ENCODE measurements at regions not wholly inside any gene's neighbourhood (a gene's known extent, or its start where the extent isn't known, plus 50 kb on each side); places are given as distances from the start of the nearest gene placed in this dataset.

DNA sequence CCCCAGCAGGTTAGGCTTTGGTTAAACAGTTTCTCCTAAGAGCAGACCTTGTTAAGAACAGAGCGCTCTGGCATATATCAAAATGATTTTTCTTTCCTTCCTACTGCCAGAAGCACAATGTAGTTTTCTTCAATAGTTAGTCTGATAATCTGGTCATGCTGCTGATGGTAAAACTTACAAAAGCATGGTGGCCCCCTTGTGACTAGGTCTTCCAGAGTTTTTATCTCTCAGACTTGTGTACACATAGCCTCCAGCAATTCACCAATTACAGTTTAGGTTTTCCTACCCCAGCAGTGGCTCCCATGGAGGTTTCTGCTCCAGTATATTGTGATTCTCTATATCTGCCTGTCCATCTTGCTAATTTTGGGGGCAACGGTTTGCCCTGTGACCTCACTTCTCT lies 73.3 kb upstream of the DPH5 start:
- no peak for DNase-seq (ENCODE audit: low read depth, low spot score)
- no peak for ATAC-seq
- no peak overlapping the region for H3K4me3 ChIP-seq (ENCODE audit: low read depth in 2 of 2, low read length in 2 of 2)
- no peak overlapping the region for H3K27ac ChIP-seq (ENCODE audit: low read length)
- TF ChIP-seq SIN3A (IDR thresholded peaks at IDR 0.05; ENCODE audit: borderline replicate concordance, insufficient read depth, low read depth, low read length) (no peak), TCF7L2 (IDR thresholded peaks at IDR 0.05; ENCODE audit: low read depth, low read length) (no peak), POLR2AphosphoS5 (IDR thresholded peaks at IDR 0.05; ENCODE audit: low read depth, low read length) (no peak)
- TF ChIP-seq, protein P1, sequence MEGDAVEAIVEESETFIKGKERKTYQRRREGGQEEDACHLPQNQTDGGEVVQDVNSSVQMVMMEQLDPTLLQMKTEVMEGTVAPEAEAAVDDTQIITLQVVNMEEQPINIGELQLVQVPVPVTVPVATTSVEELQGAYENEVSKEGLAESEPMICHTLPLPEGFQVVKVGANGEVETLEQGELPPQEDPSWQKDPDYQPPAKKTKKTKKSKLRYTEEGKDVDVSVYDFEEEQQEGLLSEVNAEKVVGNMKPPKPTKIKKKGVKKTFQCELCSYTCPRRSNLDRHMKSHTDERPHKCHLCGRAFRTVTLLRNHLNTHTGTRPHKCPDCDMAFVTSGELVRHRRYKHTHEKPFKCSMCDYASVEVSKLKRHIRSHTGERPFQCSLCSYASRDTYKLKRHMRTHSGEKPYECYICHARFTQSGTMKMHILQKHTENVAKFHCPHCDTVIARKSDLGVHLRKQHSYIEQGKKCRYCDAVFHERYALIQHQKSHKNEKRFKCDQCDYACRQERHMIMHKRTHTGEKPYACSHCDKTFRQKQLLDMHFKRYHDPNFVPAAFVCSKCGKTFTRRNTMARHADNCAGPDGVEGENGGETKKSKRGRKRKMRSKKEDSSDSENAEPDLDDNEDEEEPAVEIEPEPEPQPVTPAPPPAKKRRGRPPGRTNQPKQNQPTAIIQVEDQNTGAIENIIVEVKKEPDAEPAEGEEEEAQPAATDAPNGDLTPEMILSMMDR (IDR thresholded peaks at IDR 0.05) = no peak
- TF ChIP-seq, protein P2, sequence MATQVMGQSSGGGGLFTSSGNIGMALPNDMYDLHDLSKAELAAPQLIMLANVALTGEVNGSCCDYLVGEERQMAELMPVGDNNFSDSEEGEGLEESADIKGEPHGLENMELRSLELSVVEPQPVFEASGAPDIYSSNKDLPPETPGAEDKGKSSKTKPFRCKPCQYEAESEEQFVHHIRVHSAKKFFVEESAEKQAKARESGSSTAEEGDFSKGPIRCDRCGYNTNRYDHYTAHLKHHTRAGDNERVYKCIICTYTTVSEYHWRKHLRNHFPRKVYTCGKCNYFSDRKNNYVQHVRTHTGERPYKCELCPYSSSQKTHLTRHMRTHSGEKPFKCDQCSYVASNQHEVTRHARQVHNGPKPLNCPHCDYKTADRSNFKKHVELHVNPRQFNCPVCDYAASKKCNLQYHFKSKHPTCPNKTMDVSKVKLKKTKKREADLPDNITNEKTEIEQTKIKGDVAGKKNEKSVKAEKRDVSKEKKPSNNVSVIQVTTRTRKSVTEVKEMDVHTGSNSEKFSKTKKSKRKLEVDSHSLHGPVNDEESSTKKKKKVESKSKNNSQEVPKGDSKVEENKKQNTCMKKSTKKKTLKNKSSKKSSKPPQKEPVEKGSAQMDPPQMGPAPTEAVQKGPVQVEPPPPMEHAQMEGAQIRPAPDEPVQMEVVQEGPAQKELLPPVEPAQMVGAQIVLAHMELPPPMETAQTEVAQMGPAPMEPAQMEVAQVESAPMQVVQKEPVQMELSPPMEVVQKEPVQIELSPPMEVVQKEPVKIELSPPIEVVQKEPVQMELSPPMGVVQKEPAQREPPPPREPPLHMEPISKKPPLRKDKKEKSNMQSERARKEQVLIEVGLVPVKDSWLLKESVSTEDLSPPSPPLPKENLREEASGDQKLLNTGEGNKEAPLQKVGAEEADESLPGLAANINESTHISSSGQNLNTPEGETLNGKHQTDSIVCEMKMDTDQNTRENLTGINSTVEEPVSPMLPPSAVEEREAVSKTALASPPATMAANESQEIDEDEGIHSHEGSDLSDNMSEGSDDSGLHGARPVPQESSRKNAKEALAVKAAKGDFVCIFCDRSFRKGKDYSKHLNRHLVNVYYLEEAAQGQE (IDR thresholded peaks at IDR 0.05; ENCODE audit: insufficient read depth in 1 of 2, low read depth in 2 of 2, low read length in 1 of 2) = no peak
- no peaks in the 10 kb centered on the region for H3K27me3 ChIP-seq (ENCODE audit: control insufficient read depth, insufficient read depth, low read length)
- intact Hi-C loops (cut with micrococcal nuclease; ENCODE audit: unreplicated experiment) = no loop called here
- H3K9me3 ChIP-seq (ENCODE audit: control insufficient read depth, insufficient read depth, low read depth, low read length) = no peaks in the 10 kb centered on the region
- no peaks in the 10 kb centered on the region for H3K4me1 ChIP-seq (ENCODE audit: control insufficient read depth, insufficient read depth, low read length)
- ChIA-PET CTCF (no interaction called here), POLR2A (no interaction called here)
- H3K36me3 ChIP-seq (ENCODE audit: control insufficient read depth, insufficient read depth, low read length) = no peaks in the 10 kb centered on the region
- BruUV-seq (replicated peaks) = no TSS peak
- in situ Hi-C loops (cut with HindIII; ENCODE audit: low pct_unique_long_range_greater_than_20kb, low sequenced_read_pairs) = no loop called here

DNA sequence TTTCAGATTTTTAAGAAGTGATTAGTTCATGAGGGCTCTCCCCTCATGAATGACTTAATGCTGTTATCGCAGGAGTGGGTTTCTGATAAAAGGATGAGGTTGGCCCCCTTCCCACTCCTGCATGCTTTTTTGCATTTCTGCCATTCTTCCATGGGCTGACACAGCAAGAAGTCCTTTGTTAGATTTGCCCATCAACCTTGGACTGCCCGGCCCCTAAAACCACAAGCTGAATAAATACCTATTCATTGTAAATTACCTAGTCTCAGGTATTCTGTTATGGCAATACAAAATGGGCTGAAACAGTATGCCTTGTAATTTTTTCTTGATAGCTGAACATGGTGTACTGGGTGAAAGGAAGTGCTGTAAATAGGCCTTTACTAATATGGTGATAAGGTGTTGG lies 72.7 kb upstream of the DPH5 start:
- CTCF ChIA-PET = no interaction called here

DNA sequence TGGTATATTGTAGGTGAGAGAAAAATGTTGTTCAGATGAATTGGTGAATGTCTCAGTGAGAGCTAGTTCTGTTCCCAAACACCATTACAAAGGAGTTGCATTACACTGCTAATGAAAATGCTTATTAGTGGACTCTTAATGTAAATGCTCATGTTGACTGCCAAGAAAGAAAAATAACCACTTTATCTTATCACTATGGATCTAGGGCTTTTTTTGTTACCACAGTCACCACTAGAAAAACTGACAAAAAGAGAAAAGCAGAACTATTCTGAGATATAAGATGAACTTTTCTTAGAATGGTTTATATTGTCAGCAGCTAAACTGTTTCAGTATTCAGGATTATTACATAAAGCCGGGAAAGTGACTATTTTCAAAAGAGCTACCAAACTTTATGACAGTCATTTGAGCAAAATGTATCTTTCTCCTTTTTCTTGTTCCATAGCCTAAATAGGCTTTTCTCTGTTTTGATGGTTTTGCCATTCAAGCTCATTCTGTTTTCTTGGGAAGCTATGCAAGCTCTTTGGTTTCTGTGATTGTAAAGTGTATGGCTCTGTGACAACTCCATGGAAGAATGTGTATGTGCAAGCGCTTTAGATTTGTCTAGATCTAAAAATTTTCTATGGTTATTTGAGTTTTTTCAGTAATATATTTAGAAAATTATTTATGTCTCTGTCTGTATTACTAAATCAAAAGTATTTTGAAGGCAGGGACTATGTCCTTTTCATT lies 64.2 kb upstream of the DPH5 start:
- no peaks in the 10 kb centered on the region for H3K9me3 ChIP-seq (ENCODE audit: control insufficient read depth, insufficient read depth, low read depth, low read length)
- TF ChIP-seq SIN3A (IDR thresholded peaks at IDR 0.05; ENCODE audit: borderline replicate concordance, insufficient read depth, low read depth, low read length) (no peak), POLR2AphosphoS5 (IDR thresholded peaks at IDR 0.05; ENCODE audit: low read depth, low read length) (no peak), TCF7L2 (IDR thresholded peaks at IDR 0.05; ENCODE audit: low read depth, low read length) (no peak)
- TF ChIP-seq, protein P1 (IDR thresholded peaks at IDR 0.05) = no peak
- TF ChIP-seq, protein P2 (IDR thresholded peaks at IDR 0.05; ENCODE audit: insufficient read depth in 1 of 2, low read depth in 2 of 2, low read length in 1 of 2) = no peak
- H3K36me3 ChIP-seq (ENCODE audit: control insufficient read depth, insufficient read depth, low read length) = no peaks in the 10 kb centered on the region; the same call in 1 of the 2 replicates
- DNase-seq (ENCODE audit: low read depth, low spot score) (no peak), ATAC-seq (no peak)
- H3K4me3 ChIP-seq (ENCODE audit: low read depth in 2 of 2, low read length in 2 of 2) = no peak overlapping the region
- ChIA-PET CTCF (no interaction called here), POLR2A (no interaction called here)
- H3K27ac ChIP-seq (ENCODE audit: low read length) = no peak overlapping the region
- BruUV-seq (replicated peaks) = no TSS peak
- in situ Hi-C loops (cut with HindIII; ENCODE audit: low pct_unique_long_range_greater_than_20kb, low sequenced_read_pairs) (no loop called here), intact Hi-C loops (cut with micrococcal nuclease; ENCODE audit: unreplicated experiment) (no loop called here)
- no peaks in the 10 kb centered on the region for H3K27me3 ChIP-seq (ENCODE audit: control insufficient read depth, insufficient read depth, low read length)
- H3K4me1 ChIP-seq (ENCODE audit: control insufficient read depth, insufficient read depth, low read length) = no peaks in the 10 kb centered on the region

More for the DNA sequence above, 72.7 kb upstream of the DPH5 start:
- H3K9me3 ChIP-seq (ENCODE audit: control insufficient read depth, insufficient read depth, low read depth, low read length) = no peaks in the 10 kb centered on the region
- no peaks in the 10 kb centered on the region for H3K27me3 ChIP-seq (ENCODE audit: control insufficient read depth, insufficient read depth, low read length)
- in situ Hi-C loops (cut with HindIII; ENCODE audit: low pct_unique_long_range_greater_than_20kb, low sequenced_read_pairs) = no loop called here
- POLR2A ChIA-PET = no interaction called here
- no peak for DNase-seq (ENCODE audit: low read depth, low spot score)
- ATAC-seq = no peak
- intact Hi-C loops (cut with micrococcal nuclease; ENCODE audit: unreplicated experiment) = no loop called here
- BruUV-seq (replicated peaks) = no TSS peak
- H3K36me3 ChIP-seq (ENCODE audit: control insufficient read depth, insufficient read depth, low read length) = no peaks in the 10 kb centered on the region
- no peak overlapping the region for H3K4me3 ChIP-seq (ENCODE audit: low read depth in 2 of 2, low read length in 2 of 2)
- H3K4me1 ChIP-seq (ENCODE audit: control insufficient read depth, insufficient read depth, low read length) = no peaks in the 10 kb centered on the region
- no peak for TF ChIP-seq POLR2AphosphoS5 (IDR thresholded peaks at IDR 0.05; ENCODE audit: low read depth, low read length)
- H3K27ac ChIP-seq (ENCODE audit: low read length) = no peak overlapping the region

Data from Panc1 (cell line).